SIG-M5 treated with dmso at 0.1 percent for 504 hours (cell line): ENCODE measurements at regions not wholly inside any gene's neighbourhood (a gene's known extent, or its start where the extent isn't known, plus 50 kb on each side); places are given as distances from the start of the nearest gene placed in this dataset.

ENCODE experiments used
- DNase-seq: peaks from one replicate; lab custom pipeline; 2025; ENCODE audit not compliant: unreplicated experiment; lab: John Stamatoyannopoulos, UW

- no peak for DNase-seq
Measured at GRCh38 chr11:45062115-45062514, 84.3 kb upstream of the PRDM11 start.

- no peak for DNase-seq
Measured at GRCh38 chr11:45062974-45063635, 83.3 kb upstream of the PRDM11 start.

DNA sequence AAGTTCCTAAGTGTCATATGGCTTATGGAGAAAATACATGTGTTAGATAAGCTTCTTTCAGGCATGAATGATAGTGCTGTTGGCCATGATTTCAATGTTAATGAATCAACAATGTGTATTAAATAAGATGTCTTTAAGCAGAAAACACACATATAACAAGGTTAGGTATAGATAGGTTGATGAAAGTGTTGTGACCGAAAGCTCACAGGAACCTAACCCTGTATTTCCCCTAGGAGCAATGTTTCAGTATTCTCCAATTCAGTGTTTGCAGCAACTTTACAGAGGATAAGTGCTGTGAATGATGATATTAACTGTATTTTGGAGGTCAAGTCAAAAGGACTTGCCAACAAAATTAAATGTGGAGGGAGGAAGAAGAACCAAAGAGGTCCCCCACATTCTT, 82.8 kb upstream of the PRDM11 start:
- no peak for DNase-seq

DNA sequence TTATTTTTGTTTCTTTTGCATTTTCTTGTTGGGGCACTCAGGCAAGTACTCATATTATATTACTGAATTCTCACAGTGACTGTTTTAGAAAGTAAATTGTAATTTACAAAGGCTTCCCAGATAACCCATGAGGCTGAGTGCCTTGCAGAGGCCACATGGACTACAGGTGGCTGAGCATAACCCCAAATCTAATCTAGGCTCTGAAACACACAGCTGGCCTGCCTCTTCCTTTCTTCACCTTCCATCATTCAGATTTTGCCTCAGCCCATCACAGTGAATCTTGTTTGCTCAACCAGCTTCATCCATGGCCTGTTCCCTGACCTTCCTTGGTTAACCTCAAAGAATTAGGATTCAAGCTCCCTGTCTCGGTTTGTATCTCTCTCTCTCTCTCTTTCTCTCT, 78.5 kb upstream of the PRDM11 start:
- DNase-seq = no peak

- DNase-seq = no peak
Measured at GRCh38 chr11:45071232-45071631, 75.2 kb upstream of the PRDM11 start.

GRCh38 chr11:45073685-45074141, 72.7 kb upstream of the PRDM11 start:
- no peak for DNase-seq

DNA sequence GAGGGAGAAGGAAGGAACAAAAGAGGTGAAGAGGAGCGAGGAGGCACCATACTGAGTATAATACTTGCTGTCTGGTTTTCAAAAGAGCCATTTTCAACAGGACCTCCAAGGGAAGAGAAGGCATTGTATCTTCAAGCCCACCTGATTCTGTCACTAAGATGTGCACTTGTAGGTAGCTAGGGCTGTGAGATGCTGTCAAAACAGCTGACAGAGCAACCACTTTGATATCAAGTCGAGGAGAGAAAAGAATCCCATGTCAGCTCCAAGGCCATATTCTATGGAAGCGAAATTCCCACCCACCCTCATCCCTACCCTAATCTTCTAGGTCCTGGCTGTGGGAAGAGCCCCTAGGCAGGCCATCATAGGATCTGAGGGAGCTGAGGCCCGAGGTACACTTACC, 70.9 kb upstream of the PRDM11 start:
- DNase-seq = no peak

DNA sequence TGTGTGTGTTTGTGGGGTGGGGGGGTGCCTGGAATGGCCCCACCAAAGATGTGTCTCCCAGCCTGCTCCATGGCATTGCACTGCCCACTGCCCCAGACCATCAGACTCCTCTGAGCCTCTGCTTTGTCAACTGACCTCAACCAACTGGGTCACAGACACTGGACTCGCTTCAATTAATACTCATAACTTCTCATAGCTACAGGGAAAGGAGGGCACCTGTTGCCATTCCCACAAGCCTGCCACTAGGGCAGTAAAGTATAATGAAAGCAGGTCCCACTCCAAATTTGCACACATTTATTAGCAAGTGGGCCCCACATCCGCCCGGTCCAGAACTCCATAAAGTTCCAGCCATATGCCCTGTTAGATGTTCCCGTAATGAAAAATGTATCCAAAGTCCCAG, 70.5 kb upstream of the PRDM11 start:
- DNase-seq = no peak

GRCh38 chr11:45076761-45077160, 69.7 kb upstream of the PRDM11 start:
- no peak for DNase-seq

GRCh38 chr11:45078236-45079074, 68.0 kb upstream of the PRDM11 start:
- no peak for DNase-seq

DNA sequence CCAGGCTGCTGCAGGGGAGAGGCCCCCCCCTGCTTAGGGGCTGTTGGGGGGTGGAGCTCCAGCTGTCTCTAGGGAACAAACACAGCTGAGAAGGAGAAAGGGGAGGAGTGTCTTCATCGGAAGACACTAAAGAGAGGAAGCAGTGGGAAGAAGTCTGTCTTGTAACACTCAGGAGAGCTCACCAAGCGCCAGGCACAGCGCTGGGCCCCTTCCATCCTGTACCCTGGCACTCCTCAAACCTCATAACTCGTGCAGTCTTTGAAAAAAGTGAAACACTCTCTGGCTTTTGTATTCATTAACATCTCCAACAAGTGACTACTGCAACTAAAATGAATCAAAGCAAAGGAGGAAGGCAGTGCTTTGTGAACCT, 67.4 kb upstream of the PRDM11 start:
- DNase-seq = no peak

GRCh38 chr11:45079567-45079942, 66.9 kb upstream of the PRDM11 start:
- DNase-seq = no peak

- DNase-seq = no peak
Measured at GRCh38 chr11:45079943-45080719, 66.3 kb upstream of the PRDM11 start.

DNA sequence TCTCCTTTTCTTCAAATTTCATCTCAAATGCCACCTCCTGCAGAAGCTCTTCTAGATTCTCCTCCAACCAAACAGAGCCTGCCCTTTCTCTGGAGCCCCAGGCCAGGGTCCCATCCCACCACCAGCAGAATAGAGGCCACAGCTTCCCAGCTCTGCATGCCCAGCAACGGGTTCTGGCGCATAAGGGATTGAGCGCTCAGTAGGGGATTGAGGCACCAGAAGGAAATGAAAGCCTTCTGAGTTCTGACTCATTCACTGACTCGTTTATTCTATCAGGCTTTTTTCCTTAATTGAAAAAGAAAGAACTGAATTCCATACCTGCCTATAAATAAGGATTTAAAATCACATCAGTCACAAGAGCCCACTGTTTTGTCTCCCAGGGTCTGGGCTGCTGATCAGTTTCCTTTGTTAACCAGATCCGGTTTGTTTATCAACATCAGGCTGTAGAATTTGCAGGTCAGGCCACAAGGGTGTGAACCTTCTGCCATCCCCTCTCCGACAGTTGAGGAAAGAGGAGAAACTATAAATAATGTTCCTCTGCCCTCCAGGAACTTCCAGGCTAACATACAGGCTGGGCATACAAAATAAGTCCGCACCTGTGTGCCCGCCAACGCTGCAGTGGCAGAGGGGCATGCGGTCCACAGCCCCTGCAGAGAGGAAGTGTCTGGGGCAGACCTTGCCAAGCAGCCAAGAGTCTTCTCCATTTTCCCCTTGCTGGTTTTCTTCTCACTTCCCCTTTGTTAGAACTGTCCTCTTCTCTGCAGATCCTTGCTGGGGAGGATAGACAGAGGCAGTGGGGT, 63.5 kb upstream of the PRDM11 start:
- DNase-seq = peak; percentile 58

DNA sequence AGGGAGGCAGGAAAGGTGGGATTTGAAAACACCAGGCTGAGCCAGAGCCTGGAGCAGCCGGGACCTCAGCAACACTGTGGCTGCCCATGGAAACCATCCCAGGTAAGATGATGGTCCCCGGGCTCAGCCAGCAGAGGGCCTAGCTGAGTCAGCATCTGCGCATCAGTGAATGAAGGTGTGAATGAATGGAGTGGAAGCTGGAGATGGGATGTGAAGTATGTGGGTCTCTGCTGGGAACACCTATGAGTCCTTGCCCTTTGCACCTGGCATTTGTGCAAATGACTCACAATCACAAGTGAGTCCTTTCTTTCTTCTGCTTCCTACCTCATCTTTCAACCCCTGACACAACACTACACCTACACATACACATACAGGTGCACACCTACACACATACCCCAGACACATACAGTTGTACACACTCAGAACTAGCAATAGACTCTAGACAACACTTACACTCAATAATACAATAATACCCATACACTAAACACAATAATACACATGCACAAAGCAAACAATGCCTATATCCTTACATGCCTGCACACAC, 62.8 kb upstream of the PRDM11 start:
- no peak for DNase-seq

DNA sequence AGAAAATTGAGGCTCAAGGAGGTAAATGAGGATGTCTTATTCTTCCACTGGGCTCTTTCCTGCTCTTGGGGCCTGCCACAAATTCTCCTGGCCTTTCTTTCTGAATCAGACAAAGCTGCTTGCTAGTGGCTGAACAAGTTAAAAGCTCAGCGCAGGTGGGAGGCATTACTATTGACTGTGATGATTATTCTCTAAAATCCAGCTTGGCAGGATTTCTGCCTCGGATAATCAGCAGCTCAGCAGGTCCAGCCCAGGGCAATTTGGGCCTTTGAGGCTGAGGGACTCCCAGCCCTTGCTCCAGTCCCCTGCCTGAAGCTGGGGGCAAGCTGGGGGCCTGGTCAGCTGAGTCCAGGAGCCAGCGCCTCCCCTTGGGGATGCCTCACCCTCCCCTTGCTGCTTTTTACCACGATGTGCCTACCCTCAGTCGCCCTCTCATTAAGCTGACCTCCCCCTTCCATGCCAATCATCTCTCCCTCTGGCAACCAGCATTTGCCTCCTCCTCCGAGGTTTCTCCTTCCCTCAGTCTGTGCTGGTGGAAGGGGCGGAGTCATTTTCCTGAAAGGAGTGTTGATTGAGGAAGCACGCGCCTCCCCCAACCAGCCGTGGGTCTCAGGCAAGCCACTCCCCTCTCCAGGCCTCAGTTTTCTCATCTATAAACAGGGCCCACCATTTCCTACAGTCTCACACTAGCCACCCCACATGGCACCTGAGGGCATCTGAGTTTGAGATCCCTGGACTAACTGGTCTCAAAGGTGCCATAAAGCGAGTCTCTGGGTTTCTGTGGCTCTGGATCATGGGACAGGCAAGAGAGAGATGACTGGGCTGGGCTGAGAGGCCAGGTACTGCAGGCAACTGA, 60.6 kb upstream of the PRDM11 start:
- no peak for DNase-seq

DNA sequence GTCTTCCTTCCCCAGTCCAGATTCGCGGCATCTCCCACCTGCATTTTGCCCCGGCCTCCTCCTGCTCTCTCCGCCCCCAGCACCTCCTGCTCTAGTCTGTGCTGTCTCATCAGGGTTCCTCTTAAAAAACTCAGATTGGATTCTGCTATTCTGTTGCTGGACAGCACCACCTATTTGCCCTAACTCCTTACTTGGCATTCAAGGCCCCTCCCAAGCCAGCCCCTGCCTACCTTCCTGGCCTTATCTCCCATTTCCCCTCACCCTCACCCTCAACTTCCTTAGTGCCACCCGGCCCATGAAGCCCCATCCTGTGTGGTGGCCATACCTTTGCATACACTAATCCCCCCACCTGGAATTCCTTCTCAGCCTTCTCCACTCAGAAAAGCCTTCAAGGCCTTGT, 59.9 kb upstream of the PRDM11 start:
- no peak for DNase-seq

DNA sequence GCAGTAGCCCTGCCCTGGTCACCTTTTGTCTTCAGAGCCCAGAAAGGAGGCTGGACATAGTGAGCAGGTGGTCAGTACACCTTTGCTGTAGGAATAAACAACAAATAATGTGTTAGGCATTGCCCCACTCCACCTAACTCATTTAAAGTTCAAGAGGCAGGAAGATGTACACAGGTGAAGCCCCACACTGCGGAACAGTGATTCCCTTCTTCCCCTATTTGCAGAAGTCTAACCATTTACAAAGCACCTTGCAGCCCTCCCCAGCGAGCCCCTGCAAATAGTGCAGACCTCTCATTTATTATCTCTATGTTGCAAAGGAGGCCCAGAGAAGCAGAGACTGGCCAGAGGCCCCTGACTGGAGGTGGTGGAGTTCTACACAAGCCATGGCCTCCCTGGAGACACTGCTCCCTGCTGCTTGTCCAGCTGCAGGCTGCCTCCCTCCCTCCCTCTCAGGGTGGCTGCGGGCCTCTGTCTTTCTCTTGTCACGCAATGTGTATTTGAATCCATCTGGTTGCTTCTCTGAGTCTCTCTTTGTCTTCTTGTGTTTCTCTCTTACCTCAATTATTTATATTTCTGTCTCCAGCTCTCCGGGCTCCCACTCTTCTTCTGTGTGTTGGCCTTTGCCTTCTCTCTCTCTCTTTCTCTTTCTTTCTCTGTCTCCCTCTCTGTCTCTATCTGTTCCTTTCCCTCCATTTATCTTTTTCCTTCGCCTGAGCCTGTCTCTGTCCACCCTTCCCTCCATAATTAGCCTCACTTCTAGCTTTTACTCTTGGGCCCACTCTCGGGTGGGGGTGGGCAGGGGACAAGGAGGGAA, 59.1 kb upstream of the PRDM11 start:
- no peak for DNase-seq

- no peak for DNase-seq
Measured at GRCh38 chr11:45087900-45088160, 58.6 kb upstream of the PRDM11 start.
